ENCODE measurements at regions not wholly inside any gene's neighbourhood (a gene's known extent, or its start where the extent isn't known, plus 50 kb on each side); places are given as distances from the start of the nearest gene placed in this dataset.
A peak's percentile ranks its signal among the peaks of the same experiment; 100 is the strongest.

- intact Hi-C loops (cut with DNase I) = no loop called here
- TF ChIP-seq CTCF (IDR thresholded peaks at IDR 0.05) = no peak
- DNase-seq = no peak
- no peaks in the 10 kb centered on the region for H3K36me3 ChIP-seq (replicated peaks in 1 of 2)
- H3K4me3 ChIP-seq = no peak overlapping the region
- no peaks in the 10 kb centered on the region for H3K9me3 ChIP-seq (replicated peaks in 1 of 3)
- H3K4me1 ChIP-seq (replicated peaks in 1 of 2) = no peaks in the 10 kb centered on the region
- no peaks in the 10 kb centered on the region for H3K27me3 ChIP-seq
- 77 to 89% (median 81%) methylated on average over 4 of the region's 4 CpGs for WGBS, 4 donors
- H3K27ac ChIP-seq = no peak overlapping the region
These were observed 63.2 kb upstream of the DLX6 start for GRCh38 chr7:96942112-96942511.

GRCh38 chr7:96949766-96950165 is 55.6 kb upstream of the DLX6 start:
- TF ChIP-seq CTCF (IDR thresholded peaks at IDR 0.05) = no peak
- TF ChIP-seq POLR2A (IDR thresholded peaks at IDR 0.05) = no peak
- peak in 3 of 7 donors; percentile 1 to 19 (median 15) for DNase-seq
- 71 to 76% (median 73%) methylated on average over 5 of the region's 5 CpGs for WGBS, 4 donors
- H3K36me3 ChIP-seq (replicated peaks in 1 of 2) = no peaks in the 10 kb centered on the region
- no peak overlapping the region for H3K4me3 ChIP-seq
- H3K9me3 ChIP-seq (replicated peaks in 1 of 3) = no peaks in the 10 kb centered on the region
- H3K4me1 ChIP-seq (replicated peaks in 1 of 2) = no peaks in the 10 kb centered on the region
- no peaks in the 10 kb centered on the region for H3K27me3 ChIP-seq
- no peak overlapping the region for H3K27ac ChIP-seq
- intact Hi-C loops (cut with DNase I) = no loop called here

- Histone ChIP-seq H3K4me1 (replicated peaks in 1 of 2) (no peaks in the 10 kb centered on the region), H3K4me3 (no peak overlapping the region), H3K27me3 (peaks cover 5% of the 10 kb centered on the region), H3K36me3 (replicated peaks in 1 of 2) (no peaks in the 10 kb centered on the region), H3K9me3 (replicated peaks in 1 of 3) (no peaks in the 10 kb centered on the region), H3K27ac (no peak overlapping the region)
- TF ChIP-seq POLR2A (IDR thresholded peaks at IDR 0.05) (no peak), CTCF (IDR thresholded peaks at IDR 0.05) (no peak)
- intact Hi-C loops (cut with DNase I) = no loop called here
- no peak for DNase-seq
- 57 to 67% (median 61%) methylated on average over 3 of the region's 3 CpGs for whole genome bisulfite sequencing, 4 donors
These were observed 52.4 kb upstream of the DLX6 start for GRCh38 chr7:96952974-96953391.

GRCh38 chr7:96953676-96954513 is 51.5 kb upstream of the DLX6 start:
- Histone ChIP-seq H3K9me3 (replicated peaks in 1 of 3) (no peaks in the 10 kb centered on the region), H3K4me1 (replicated peaks in 1 of 2) (no peaks in the 10 kb centered on the region), H3K4me3 (no peak overlapping the region), H3K27ac (no peak overlapping the region), H3K36me3 (replicated peaks in 1 of 2) (no peaks in the 10 kb centered on the region), H3K27me3 (peaks cover 8% of the 10 kb centered on the region)
- 51 to 67% (median 57%) methylated on average over 6 of the region's 6 CpGs for WGBS, 4 donors
- peak in 1 of 7 donors; percentile 2 for DNase-seq
- TF ChIP-seq POLR2A (IDR thresholded peaks at IDR 0.05) (no peak), CTCF (IDR thresholded peaks at IDR 0.05) (no peak)
- intact Hi-C loops (cut with DNase I) = no loop called here

Small RNA genes lying in the stretch of these regions (small RNA-seq; reads per million reads assigned to genes)
- gene RN7SL252P = 0 reads per million in 2 donors
